SH-SY5Y (cell line): ENCODE measurements at regions not wholly inside any gene's neighbourhood (a gene's known extent, or its start where the extent isn't known, plus 50 kb on each side); places are given as distances from the start of the nearest gene placed in this dataset.

Experiments
- GATA2 ChIP-seq: IDR thresholded peaks from 2 replicates; pipeline ENCODE4 v1.6.1; 2011; ENCODE audit warnings: mild to moderate bottlenecking, low read depth, low read length
- GATA3 ChIP-seq: IDR thresholded peaks from 2 replicates; pipeline ENCODE4 v1.6.1; 2011; ENCODE audit warnings: low read depth, mild to moderate bottlenecking, low read length, moderate library complexity

- TF ChIP-seq GATA2 (no peak), GATA3 (no peak)
These were observed 681.8 kb downstream of the SLC4A3 start for GRCh38 chr2:220309215-220309614.
